RWPE2 (cell line): ENCODE measurements at regions not wholly inside any gene's neighbourhood (a gene's known extent, or its start where the extent isn't known, plus 50 kb on each side); places are given as distances from the start of the nearest gene placed in this dataset.

Source experiments
- ATAC-seq: fragments of 200-7000 bp; cut with Tn5 transposase; 3 replicates; pipeline ENCODE4 v1.9.1; 2021; ENCODE audit warnings: low read depth
- DNase-seq: peaks from one replicate; pipeline ENCODE4 v3.0.0-alpha.2; 2020; ENCODE audit warnings: low spot score
- H3K27ac ChIP-seq: fragments of 450-650 bp; 2 replicates; pipeline ENCODE4 v1.5.1; 2017; ENCODE audit warnings: mild to moderate bottlenecking; ENCODE audit not compliant: poor library complexity, severe bottlenecking
- H3K27me3 ChIP-seq: fragments of 250-450 bp; sonication (Bioruptor Pico); 2 replicates; pipeline ENCODE4 v1.5.1; 2021; ENCODE audit warnings: mild to moderate bottlenecking, moderate library complexity; ENCODE audit not compliant: insufficient read depth, poor library complexity, severe bottlenecking
- H3K36me3 ChIP-seq: fragments of 250-450 bp; sonication (Bioruptor Pico); 2 replicates; pipeline ENCODE4 v1.5.1; 2020; ENCODE audit warnings: low read depth, mild to moderate bottlenecking, moderate library complexity
- H3K4me1 ChIP-seq: fragments of 250-450 bp; sonication (Bioruptor Pico); 2 replicates; pipeline ENCODE4 v1.5.1; 2021; ENCODE audit warnings: mild to moderate bottlenecking, moderate library complexity; ENCODE audit not compliant: insufficient read depth, poor library complexity, severe bottlenecking
- H3K4me3 ChIP-seq: fragments of 250-450 bp; sonication (Bioruptor Pico); 2 replicates; pipeline ENCODE4 v1.5.1; 2021; ENCODE audit warnings: mild to moderate bottlenecking, moderate library complexity; ENCODE audit not compliant: severe bottlenecking
- H3K9me3 ChIP-seq: fragments of 250-450 bp; sonication (Bioruptor Pico); 2 replicates; pipeline ENCODE4 v1.5.1; 2021; ENCODE audit warnings: mild to moderate bottlenecking, moderate library complexity; ENCODE audit not compliant: severe bottlenecking
- CTCF ChIP-seq: fragments of 450-650 bp; IDR thresholded peaks from one replicate; pipeline ENCODE4 v1.5.1; 2017; ENCODE audit warnings: mild to moderate bottlenecking, moderate library complexity; ENCODE audit not compliant: poor library complexity, severe bottlenecking

DNA sequence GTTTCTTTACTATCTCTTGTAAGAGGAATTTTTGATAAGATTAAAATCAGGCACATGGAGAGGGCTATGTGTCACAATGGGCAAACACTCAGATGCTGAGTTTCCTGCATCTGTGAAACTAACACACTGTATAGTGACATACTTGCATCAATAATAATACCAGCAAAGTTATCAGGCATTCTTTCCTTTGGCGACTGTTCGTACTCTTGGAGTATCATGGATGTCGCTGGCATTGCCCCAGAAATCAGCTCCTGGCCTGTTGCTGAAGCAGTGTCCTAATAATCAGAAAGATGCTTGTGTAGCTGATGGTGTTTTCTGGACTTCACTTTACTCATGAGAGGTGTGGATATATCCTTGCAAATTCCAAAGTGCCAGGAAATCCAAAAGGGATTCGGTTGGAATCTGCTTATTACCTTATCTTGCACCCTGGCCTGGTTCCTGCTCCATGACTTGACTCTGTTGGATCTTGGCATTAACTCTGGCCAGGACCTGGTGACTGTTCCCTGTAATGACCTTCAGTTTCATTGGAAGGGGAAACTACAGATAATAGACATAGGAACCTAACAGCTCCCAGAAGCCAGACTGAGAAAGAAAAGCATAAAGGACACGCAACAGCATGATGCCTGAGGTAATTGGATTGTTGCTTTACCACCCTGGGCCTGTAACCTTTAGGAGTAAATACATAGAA, 762.5 kb upstream of the GRIA3 start:
- no peak for TF ChIP-seq CTCF
- Histone ChIP-seq H3K36me3 (no peaks in the 10 kb centered on the region), H3K4me3 (no peak overlapping the region), H3K9me3 (no peaks in the 10 kb centered on the region), H3K27me3 (no peaks in the 10 kb centered on the region), H3K27ac (no peak overlapping the region), H3K4me1 (no peaks in the 10 kb centered on the region)
- ATAC-seq = no peak
- no peak for DNase-seq

GRCh38 chrX:122422547-122422946, 761.5 kb upstream of the GRIA3 start:
- Histone ChIP-seq H3K4me3 (no peak overlapping the region), H3K4me1 (no peaks in the 10 kb centered on the region), H3K27me3 (no peaks in the 10 kb centered on the region), H3K9me3 (no peaks in the 10 kb centered on the region), H3K27ac (no peak overlapping the region), H3K36me3 (no peaks in the 10 kb centered on the region)
- ATAC-seq (no peak), DNase-seq (no peak)
- TF ChIP-seq CTCF = no peak

DNA sequence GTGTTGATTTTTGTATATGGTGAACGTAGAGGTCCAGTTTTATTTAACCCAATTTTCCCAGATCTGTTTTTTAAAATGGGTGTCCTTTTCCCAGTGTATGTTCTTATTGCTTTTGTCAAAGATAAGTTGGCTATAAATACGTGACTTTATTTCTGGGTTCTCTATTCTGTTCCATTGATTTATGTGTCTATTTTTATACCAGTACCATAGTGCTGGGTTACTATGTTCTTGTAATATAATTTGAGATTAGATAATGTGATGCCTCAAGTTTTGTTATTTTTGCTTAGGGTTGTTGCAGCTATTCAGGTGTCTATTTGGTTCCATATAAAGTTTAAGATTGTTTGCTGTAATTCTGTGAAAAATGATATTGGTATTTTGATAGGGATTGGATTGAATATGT, 749.1 kb upstream of the GRIA3 start:
- H3K4me1 ChIP-seq = no peaks in the 10 kb centered on the region
- ATAC-seq = no peak
- no peak for TF ChIP-seq CTCF
- no peak overlapping the region for H3K4me3 ChIP-seq
- no peak for DNase-seq
- no peaks in the 10 kb centered on the region for H3K9me3 ChIP-seq
- no peaks in the 10 kb centered on the region for H3K36me3 ChIP-seq
- no peaks in the 10 kb centered on the region for H3K27me3 ChIP-seq
- no peak overlapping the region for H3K27ac ChIP-seq

- H3K27me3 ChIP-seq = no peaks in the 10 kb centered on the region
- no peaks in the 10 kb centered on the region for H3K36me3 ChIP-seq
- ATAC-seq = no peak
- no peak overlapping the region for H3K27ac ChIP-seq
- H3K4me1 ChIP-seq = no peaks in the 10 kb centered on the region
- no peak overlapping the region for H3K4me3 ChIP-seq
- no peak for TF ChIP-seq CTCF
- no peaks in the 10 kb centered on the region for H3K9me3 ChIP-seq
- no peak for DNase-seq
Measured at GRCh38 chrX:122439831-122440230, 744.2 kb upstream of the GRIA3 start.

GRCh38 chrX:122440832-122441231, 743.2 kb upstream of the GRIA3 start:
- H3K27me3 ChIP-seq = no peaks in the 10 kb centered on the region
- no peaks in the 10 kb centered on the region for H3K9me3 ChIP-seq
- H3K4me1 ChIP-seq = no peaks in the 10 kb centered on the region
- H3K27ac ChIP-seq = no peak overlapping the region
- no peaks in the 10 kb centered on the region for H3K36me3 ChIP-seq
- no peak for DNase-seq
- H3K4me3 ChIP-seq = no peak overlapping the region
- no peak for TF ChIP-seq CTCF
- no peak for ATAC-seq
